ENCODE measurements at regions not wholly inside any gene's neighbourhood (a gene's known extent, or its start where the extent isn't known, plus 50 kb on each side); places are given as distances from the start of the nearest gene placed in this dataset.

DNA sequence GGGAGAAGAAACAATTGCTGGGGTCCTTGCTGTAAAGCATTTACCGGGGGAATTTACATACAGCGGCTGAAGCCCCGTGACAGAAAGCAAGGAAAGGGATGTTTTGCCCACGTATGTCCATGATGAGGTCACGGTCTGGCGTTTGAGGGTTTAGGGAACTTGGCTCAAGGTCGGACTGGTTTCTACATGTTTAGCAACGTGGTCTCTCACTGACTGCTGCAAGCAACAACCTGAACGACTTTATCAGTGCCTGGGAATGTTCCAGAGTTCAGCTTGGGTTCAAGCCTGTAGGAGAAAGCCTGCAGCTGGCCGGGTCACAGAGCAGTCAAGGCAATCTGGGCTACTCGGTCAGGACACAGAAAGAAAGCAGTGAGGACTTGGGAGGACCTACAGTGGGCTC lies 323.3 kb downstream of the AJAP1 start:
- TF ChIP-seq, protein P1, sequence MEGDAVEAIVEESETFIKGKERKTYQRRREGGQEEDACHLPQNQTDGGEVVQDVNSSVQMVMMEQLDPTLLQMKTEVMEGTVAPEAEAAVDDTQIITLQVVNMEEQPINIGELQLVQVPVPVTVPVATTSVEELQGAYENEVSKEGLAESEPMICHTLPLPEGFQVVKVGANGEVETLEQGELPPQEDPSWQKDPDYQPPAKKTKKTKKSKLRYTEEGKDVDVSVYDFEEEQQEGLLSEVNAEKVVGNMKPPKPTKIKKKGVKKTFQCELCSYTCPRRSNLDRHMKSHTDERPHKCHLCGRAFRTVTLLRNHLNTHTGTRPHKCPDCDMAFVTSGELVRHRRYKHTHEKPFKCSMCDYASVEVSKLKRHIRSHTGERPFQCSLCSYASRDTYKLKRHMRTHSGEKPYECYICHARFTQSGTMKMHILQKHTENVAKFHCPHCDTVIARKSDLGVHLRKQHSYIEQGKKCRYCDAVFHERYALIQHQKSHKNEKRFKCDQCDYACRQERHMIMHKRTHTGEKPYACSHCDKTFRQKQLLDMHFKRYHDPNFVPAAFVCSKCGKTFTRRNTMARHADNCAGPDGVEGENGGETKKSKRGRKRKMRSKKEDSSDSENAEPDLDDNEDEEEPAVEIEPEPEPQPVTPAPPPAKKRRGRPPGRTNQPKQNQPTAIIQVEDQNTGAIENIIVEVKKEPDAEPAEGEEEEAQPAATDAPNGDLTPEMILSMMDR (conservative IDR thresholded peaks at IDR 0.05; ENCODE audit: low read depth, low read length), result no peak
- H3K4me3 ChIP-seq (ENCODE audit: low read depth, low read length), result no peak overlapping the region
- DNase-seq (ENCODE audit: low read depth), result no peak

DNA sequence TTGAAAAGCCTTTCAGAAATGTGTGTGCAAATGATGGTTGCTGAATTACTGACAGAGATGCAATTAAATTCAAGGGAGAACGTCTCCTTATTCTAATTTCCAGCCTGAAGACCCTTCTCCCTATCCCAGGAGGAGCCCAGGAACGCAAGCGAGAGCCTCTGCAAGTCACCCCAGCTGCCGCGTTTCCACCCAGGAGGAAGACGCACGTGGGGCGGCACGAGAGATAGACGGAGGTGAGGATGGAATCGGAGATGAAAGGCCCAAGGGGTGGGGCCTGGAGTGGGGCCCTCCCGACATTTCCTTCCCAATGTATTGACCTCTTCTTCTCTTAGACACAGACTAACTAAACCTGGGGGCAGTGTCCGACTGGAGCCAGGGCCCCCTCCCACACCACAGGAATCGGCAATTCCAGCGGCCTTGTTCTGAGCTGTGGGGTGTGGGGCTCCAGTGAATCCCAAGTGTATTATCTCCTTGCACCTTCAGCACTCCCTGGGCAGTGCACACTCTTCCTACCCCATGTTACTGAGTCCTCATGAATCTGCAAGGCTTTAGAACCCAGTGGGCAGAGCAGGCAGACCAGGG lies 322.5 kb downstream of the AJAP1 start:
- H3K4me3 ChIP-seq (ENCODE audit: low read depth, low read length), result no peak overlapping the region
- no peak for DNase-seq (ENCODE audit: low read depth)
- TF ChIP-seq, protein P1 (conservative IDR thresholded peaks at IDR 0.05; ENCODE audit: low read depth, low read length), result no peak

DNA sequence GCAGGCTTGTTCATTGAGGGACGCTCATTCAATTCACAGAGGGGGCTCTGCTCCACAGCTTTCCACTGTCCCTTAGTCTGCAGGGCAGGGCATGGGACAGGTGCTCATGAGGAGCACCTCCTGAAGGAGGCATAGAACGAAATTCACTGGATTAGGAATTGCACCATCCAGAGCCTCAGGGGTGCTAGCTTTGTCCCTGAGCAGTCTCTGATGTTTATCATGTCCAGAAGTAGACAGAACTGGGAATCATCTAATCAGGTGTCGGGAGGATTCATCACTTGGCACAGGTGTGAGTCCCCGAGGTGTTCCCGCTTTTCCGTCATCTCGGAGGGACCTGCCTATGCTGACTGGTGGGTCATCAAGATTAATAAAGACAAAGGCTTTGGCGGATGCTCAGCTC lies 321.4 kb downstream of the AJAP1 start:
- DNase-seq (ENCODE audit: low read depth), result no peak
- no peak overlapping the region for H3K4me3 ChIP-seq (ENCODE audit: low read depth, low read length)
- TF ChIP-seq, protein P1 (conservative IDR thresholded peaks at IDR 0.05; ENCODE audit: low read depth, low read length), result no peak

DNA sequence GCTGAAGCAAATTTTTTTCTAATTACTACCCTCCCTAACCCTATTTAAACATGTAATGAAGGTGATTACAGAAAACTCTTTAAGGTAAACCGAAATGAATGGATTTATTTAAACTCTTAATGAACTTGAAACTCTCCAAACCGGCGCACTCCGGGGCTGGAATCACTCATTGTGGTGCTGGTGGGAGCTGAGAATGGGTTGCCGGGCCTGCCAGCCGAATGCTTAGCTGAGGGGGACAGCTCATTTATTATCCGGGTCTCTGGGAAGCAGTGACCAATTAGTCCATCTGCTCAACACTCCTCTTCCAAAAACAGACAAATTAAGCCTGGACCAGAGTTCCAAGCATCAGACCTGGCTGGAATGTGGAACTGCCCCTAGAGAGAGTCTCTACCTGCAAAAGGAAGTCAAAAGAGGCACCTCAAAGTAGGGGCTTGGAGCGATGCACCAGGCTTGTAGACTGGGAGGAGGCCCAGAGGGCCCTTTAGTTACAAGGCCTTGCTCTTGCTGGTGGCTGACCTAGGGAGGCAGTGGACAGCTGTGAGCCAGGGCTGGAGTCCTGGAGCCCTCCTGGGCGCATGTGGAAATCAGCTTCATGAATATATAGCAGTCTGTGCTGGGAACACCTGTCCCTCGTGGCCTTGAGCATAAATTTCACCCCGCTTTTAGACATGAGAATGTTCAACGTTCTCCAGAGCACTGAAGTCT lies 320.7 kb downstream of the AJAP1 start:
- TF ChIP-seq, protein P1 (conservative IDR thresholded peaks at IDR 0.05; ENCODE audit: low read depth, low read length), result no peak
- H3K4me3 ChIP-seq (ENCODE audit: low read depth, low read length), result no peak overlapping the region
- no peak for DNase-seq (ENCODE audit: low read depth)

DNA sequence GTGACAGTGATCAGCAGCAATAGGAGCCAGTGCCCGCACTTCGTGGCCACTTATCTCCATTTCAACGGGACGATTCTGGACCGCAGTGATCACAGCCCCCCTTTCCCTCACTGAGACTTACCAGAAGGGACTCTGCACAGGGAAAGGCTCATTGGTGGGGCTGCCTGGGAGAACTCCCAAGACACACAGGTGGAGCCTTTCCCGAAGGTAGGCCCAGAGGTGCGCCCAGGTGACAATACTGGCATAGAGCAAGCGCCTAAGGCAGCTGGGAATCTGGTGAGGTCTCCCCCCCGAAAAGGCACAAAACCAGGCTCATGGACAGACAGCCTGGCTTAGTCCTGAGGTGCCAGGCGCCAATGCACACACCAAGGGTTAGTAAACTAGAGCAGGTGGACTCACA lies 318.9 kb downstream of the AJAP1 start:
- no peak overlapping the region for H3K4me3 ChIP-seq (ENCODE audit: low read depth, low read length)
- DNase-seq (ENCODE audit: low read depth), result no peak
- TF ChIP-seq, protein P1 (conservative IDR thresholded peaks at IDR 0.05; ENCODE audit: low read depth, low read length), result no peak

DNA sequence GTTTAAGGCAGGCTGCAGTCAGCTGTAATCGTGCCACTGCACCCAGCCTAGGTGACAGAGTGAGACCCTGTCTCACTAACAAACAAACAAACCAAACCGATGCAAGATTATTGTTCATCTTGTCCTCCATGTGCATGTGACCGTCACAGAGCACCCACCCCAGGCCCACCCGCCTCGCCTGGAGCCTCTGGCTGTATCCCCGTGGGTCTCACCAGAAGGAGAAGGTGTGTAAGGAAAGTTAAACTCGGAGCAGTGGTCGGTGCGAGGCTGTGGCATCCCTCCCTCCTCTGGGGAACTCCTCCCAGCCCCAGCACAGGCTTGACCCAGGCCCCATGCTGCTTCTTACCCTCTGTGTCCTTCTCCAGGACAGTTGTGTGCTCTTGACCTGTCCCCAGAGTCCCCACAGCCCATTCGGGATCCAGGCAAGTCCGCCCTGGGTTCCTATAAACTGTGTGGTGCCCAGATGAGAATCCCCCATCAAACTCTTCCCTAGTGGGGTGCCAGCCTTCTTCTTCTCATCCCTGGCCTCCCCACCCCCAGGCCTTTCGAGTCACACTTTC lies 318.4 kb downstream of the AJAP1 start:
- DNase-seq (ENCODE audit: low read depth), result no peak
- TF ChIP-seq, protein P1 (conservative IDR thresholded peaks at IDR 0.05; ENCODE audit: low read depth, low read length), result no peak
- H3K4me3 ChIP-seq (ENCODE audit: low read depth, low read length), result no peak overlapping the region

DNA sequence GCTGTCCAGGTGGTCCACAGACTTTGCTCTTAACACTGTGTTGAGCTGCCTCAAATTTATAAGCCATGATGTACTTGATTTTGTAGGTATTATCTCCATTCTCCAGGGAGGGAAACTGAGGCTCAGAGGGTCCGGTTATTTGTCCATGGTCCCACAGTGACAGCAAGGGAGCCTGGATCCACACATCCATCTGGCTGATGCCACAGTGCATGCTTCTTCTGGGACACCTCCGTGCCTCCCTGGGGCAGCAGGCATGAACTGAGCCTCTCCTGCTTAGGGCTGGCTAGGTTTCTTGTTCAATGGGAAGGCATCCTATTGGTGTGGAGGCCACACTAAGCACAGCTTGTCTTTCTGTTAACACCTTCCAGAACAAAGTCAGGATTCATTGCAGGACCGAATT lies 317.3 kb downstream of the AJAP1 start:
- no peak for DNase-seq (ENCODE audit: low read depth)
- H3K4me3 ChIP-seq (ENCODE audit: low read depth, low read length), result no peak overlapping the region
- TF ChIP-seq, protein P1 (conservative IDR thresholded peaks at IDR 0.05; ENCODE audit: low read depth, low read length), result no peak
